DND-41 (cell line): ENCODE measurements at regions not wholly inside any gene's neighbourhood (a gene's known extent, or its start where the extent isn't known, plus 50 kb on each side); places are given as distances from the start of the nearest gene placed in this dataset.

Source experiments
- ATAC-seq: fragments of 200-7000 bp; cut with Tn5 transposase; 3 replicates; pipeline ENCODE4 v1.9.1; 2021; ENCODE audit warnings: low read depth; ENCODE audit not compliant: insufficient read depth
- DNase-seq: peaks from one replicate; pipeline ENCODE4 v3.0.0-alpha.2; 2020
- H2AFZ ChIP-seq: 2 replicates; pipeline ENCODE4 v1.6.0; 2012; ENCODE audit warnings: low read depth, low read length
- H3K27ac ChIP-seq: 2 replicates; pipeline ENCODE4 v1.5.1; 2012; ENCODE audit warnings: low read length, inconsistent platforms
- H3K27me3 ChIP-seq: fragments of 200-600 bp; sonication (generic); 2 replicates; pipeline ENCODE4 v1.6.0; 2012; ENCODE audit warnings: low read length, mild to moderate bottlenecking, inconsistent platforms; ENCODE audit not compliant: insufficient read depth, poor library complexity
- H3K36me3 ChIP-seq: 2 replicates; pipeline ENCODE4 v1.5.1; 2012; ENCODE audit warnings: low read length, inconsistent platforms; ENCODE audit not compliant: insufficient read depth
- H3K4me1 ChIP-seq: 2 replicates; pipeline ENCODE4 v1.5.1; 2012; ENCODE audit warnings: mild to moderate bottlenecking, low read length; ENCODE audit not compliant: insufficient read depth
- H3K4me2 ChIP-seq: 2 replicates; pipeline ENCODE4 v1.6.0; 2012; ENCODE audit warnings: mild to moderate bottlenecking, moderate library complexity, low read length, inconsistent platforms; ENCODE audit not compliant: insufficient read depth
- H3K4me3 ChIP-seq, 2 experiments: fragments of 200-600 bp in 1 of 2; shearing (Covaris generic) in 1 of 2; 2 replicates each; pipeline ENCODE4 v1.5.1; 2012 to 2016; ENCODE audit warnings: inconsistent platforms in 2 of 2, low read length in 2 of 2, mild to moderate bottlenecking in 2 of 2, low read depth in 1 of 2, moderate library complexity in 1 of 2
- H3K79me2 ChIP-seq: 2 replicates; pipeline ENCODE4 v1.6.0; 2012; ENCODE audit warnings: low read length, inconsistent platforms; ENCODE audit not compliant: insufficient read depth
- H3K9ac ChIP-seq: 2 replicates; pipeline ENCODE4 v1.6.0; 2012; ENCODE audit warnings: low read depth, mild to moderate bottlenecking, inconsistent platforms, low read length, moderate library complexity
- H3K9me3 ChIP-seq: 2 replicates; pipeline ENCODE4 v1.5.1; 2012; ENCODE audit warnings: low read length, moderate library complexity, mild to moderate bottlenecking, inconsistent platforms; ENCODE audit not compliant: insufficient read depth, severe bottlenecking
- H4K20me1 ChIP-seq: 2 replicates; pipeline ENCODE4 v1.6.0; 2012; ENCODE audit warnings: low read length; ENCODE audit not compliant: insufficient read depth
- CTCF ChIP-seq: IDR thresholded peaks from 2 replicates; pipeline ENCODE4 v1.5.1; 2012; ENCODE audit warnings: borderline replicate concordance, low read length, moderate library complexity, mild to moderate bottlenecking; ENCODE audit not compliant: poor library complexity, severe bottlenecking; ENCODE audit errors: extremely low read depth
- EZH2 ChIP-seq: IDR thresholded peaks from 3 replicates; pipeline ENCODE4 v1.6.1; 2012; ENCODE audit warnings: borderline replicate concordance, low read depth, mild to moderate bottlenecking, moderate library complexity, low read length, inconsistent platforms; ENCODE audit not compliant: severe bottlenecking

DNA sequence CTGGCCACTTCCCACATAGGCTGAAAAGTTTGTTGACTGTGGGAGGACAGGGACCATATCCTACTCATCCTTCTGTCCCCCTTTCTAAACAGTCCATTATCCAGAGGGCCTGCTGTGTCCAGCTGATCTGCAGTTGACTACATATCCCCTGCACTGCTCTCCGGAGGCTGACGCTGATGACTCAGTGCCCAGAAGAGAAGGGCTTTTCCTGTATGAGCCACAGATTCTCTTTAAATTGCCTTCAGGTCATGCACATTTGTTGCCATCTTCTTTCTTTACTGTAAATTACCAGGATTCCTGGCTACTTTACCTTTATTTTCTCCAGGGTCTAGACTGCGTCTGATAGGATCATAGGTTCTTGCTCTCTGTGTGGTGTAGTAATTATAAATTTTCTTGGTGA lies 125.2 kb downstream of the LACC1 start:
- ATAC-seq (no peak), DNase-seq (no peak)
- Histone ChIP-seq H3K4me3 (no peak overlapping the region), H3K4me1 (no peaks in the 10 kb centered on the region), H3K4me2 (no peak overlapping the region), H3K27me3 (peaks cover under 1% of the 10 kb centered on the region), H4K20me1 (no peaks in the 10 kb centered on the region), H3K36me3 (no peaks in the 10 kb centered on the region), H3K79me2 (no peaks in the 10 kb centered on the region), H2AFZ (no peak overlapping the region), H3K9me3 (no peaks in the 10 kb centered on the region), H3K27ac (no peak overlapping the region), H3K9ac (no peak overlapping the region)
- TF ChIP-seq CTCF (no peak), EZH2 (no peak)

GRCh38 chr13:44007451-44007850 lies 127.7 kb downstream of the LACC1 start:
- Histone ChIP-seq H3K4me3 (no peak overlapping the region), H3K9me3 (no peaks in the 10 kb centered on the region), H3K36me3 (no peaks in the 10 kb centered on the region), H4K20me1 (no peaks in the 10 kb centered on the region), H3K27ac (no peak overlapping the region), H3K27me3 (no peaks in the 10 kb centered on the region), H3K9ac (no peak overlapping the region), H2AFZ (no peak overlapping the region), H3K79me2 (no peaks in the 10 kb centered on the region), H3K4me2 (no peak overlapping the region), H3K4me1 (no peaks in the 10 kb centered on the region)
- no peak for DNase-seq
- ATAC-seq: no peak
- TF ChIP-seq EZH2: no peak
- no peak for TF ChIP-seq CTCF

DNA sequence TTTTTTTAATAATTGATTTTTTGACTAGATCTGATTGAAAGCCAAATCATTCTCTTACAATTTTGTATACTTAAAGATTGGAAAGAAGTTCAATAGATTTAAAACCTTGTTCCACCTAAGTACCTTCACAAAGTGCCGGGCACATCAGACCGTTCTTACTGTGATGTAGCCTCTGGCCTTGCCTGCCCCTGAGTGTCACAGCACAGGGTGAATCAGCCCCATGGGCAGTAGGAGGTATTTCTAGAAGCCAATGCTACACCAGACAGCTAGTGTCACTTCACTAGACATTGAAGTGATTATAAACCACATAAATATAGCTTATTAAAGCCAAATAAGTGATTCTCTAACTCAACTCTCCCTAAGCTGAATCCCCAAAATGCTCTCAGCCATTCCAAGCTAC lies 131.3 kb downstream of the LACC1 start:
- ATAC-seq (no peak), DNase-seq (no peak)
- Histone ChIP-seq H3K27me3 (no peaks in the 10 kb centered on the region), H3K4me2 (no peak overlapping the region), H4K20me1 (no peaks in the 10 kb centered on the region), H3K9me3 (no peaks in the 10 kb centered on the region), H3K79me2 (no peaks in the 10 kb centered on the region), H3K9ac (no peak overlapping the region), H3K4me3 (no peak overlapping the region), H3K27ac (no peak overlapping the region), H3K4me1 (no peaks in the 10 kb centered on the region), H3K36me3 (no peaks in the 10 kb centered on the region), H2AFZ (no peak overlapping the region)
- no peak for TF ChIP-seq EZH2
- TF ChIP-seq CTCF: no peak
